NCI-H1417 (cell line): ENCODE measurements at regions not wholly inside any gene's neighbourhood (a gene's known extent, or its start where the extent isn't known, plus 50 kb on each side); places are given as distances from the start of the nearest gene placed in this dataset.

ENCODE experiments used
- DNase-seq, 3 experiments: peaks; one replicate each; lab custom pipeline; 2025; lab: John Stamatoyannopoulos, UW

- peak in 1 of 3 experiments; percentile 63 for DNase-seq
Measured at GRCh38 chr12:114936148-114937079, 252.4 kb upstream of the TBX3 start.

GRCh38 chr12:114935658-114936057 is 251.7 kb upstream of the TBX3 start:
- peak in 1 of 3 experiments; percentile 19 for DNase-seq

GRCh38 chr12:114933428-114934160 is 249.6 kb upstream of the TBX3 start:
- DNase-seq: no peak

- no peak for DNase-seq
Measured at GRCh38 chr12:114932806-114933205, 248.8 kb upstream of the TBX3 start.

- DNase-seq: no peak
Measured at GRCh38 chr12:114931025-114931424, 247.1 kb upstream of the TBX3 start.

- DNase-seq: no peak
Measured at GRCh38 chr12:114926341-114926740, 242.4 kb upstream of the TBX3 start.

- no peak for DNase-seq
Measured at GRCh38 chr12:114924946-114925475, 241.0 kb upstream of the TBX3 start.

- no peak for DNase-seq
Measured at GRCh38 chr12:114921781-114922180, 237.8 kb upstream of the TBX3 start.

- no peak for DNase-seq
Measured at GRCh38 chr12:114920771-114921554, 237.0 kb upstream of the TBX3 start.

- DNase-seq: peak in 1 of 3 experiments; percentile 25
Measured at GRCh38 chr12:114919479-114919878, 235.5 kb upstream of the TBX3 start.

- DNase-seq: no peak
Measured at GRCh38 chr12:114918535-114919233, 234.7 kb upstream of the TBX3 start.

GRCh38 chr12:114917953-114918352 is 234.0 kb upstream of the TBX3 start:
- no peak for DNase-seq

GRCh38 chr12:114917307-114917706 is 233.3 kb upstream of the TBX3 start:
- no peak for DNase-seq

- peak in 1 of 3 experiments; percentile 86 for DNase-seq
Measured at GRCh38 chr12:114916541-114916940, 232.6 kb upstream of the TBX3 start.

- peak in 1 of 3 experiments; percentile 50 for DNase-seq
Measured at GRCh38 chr12:114916124-114916523, 232.1 kb upstream of the TBX3 start.

GRCh38 chr12:114913871-114914801 is 230.2 kb upstream of the TBX3 start:
- peak in 1 of 3 experiments; percentile 65 for DNase-seq

GRCh38 chr12:114912811-114913210 is 228.8 kb upstream of the TBX3 start:
- no peak for DNase-seq

- no peak for DNase-seq
Measured at GRCh38 chr12:114911196-114911595, 227.2 kb upstream of the TBX3 start.

GRCh38 chr12:114904254-114905003 is 220.5 kb upstream of the TBX3 start:
- DNase-seq: no peak
